Immature natural killer cell (primary cell): ENCODE measurements at regions not wholly inside any gene's neighbourhood (a gene's known extent, or its start where the extent isn't known, plus 50 kb on each side); places are given as distances from the start of the nearest gene placed in this dataset.

ENCODE experiments used
- DNase-seq, 3 donors: peaks; one replicate each; pipeline ENCODE4 v3.0.0; 2022; ENCODE audit warnings: mixed read lengths in 1 of 3
- H3K27ac Mint-ChIP-seq, 6 donors: one replicate each; pipeline ENCODE4 v1.8.0; 2020; ENCODE audit warnings: mixed read lengths in 6 of 6, mild to moderate bottlenecking in 5 of 6, inconsistent platforms in 4 of 6, moderate library complexity in 3 of 6
- H3K27me3 Mint-ChIP-seq, 3 donors: one replicate each; pipeline ENCODE4 v1.8.0; 2020 to 2021; ENCODE audit warnings: low read depth in 3 of 3, mild to moderate bottlenecking in 3 of 3, mixed read lengths in 3 of 3, moderate library complexity in 3 of 3, inconsistent platforms in 1 of 3
- H3K36me3 Mint-ChIP-seq, 3 donors: one replicate each; pipeline ENCODE4 v1.8.0; 2020; ENCODE audit warnings: mixed read lengths in 3 of 3, inconsistent platforms in 2 of 3, mild to moderate bottlenecking in 2 of 3
- H3K4me1 Mint-ChIP-seq, 2 donors: one replicate each; pipeline ENCODE4 v1.8.0; 2020; ENCODE audit warnings: inconsistent platforms in 2 of 2, mild to moderate bottlenecking in 2 of 2, mixed read lengths in 2 of 2, moderate library complexity in 1 of 2
- H3K4me3 Mint-ChIP-seq, 5 donors: one replicate each; pipeline ENCODE4 v1.8.0; 2020; ENCODE audit warnings: mild to moderate bottlenecking in 5 of 5, mixed read lengths in 5 of 5, inconsistent platforms in 3 of 5, moderate library complexity in 3 of 5
- H3K9me3 Mint-ChIP-seq, 6 donors: one replicate each; pipeline ENCODE4 v1.8.0; 2020; ENCODE audit warnings: mild to moderate bottlenecking in 6 of 6, mixed read lengths in 6 of 6, inconsistent platforms in 4 of 6, moderate library complexity in 3 of 6

DNA sequence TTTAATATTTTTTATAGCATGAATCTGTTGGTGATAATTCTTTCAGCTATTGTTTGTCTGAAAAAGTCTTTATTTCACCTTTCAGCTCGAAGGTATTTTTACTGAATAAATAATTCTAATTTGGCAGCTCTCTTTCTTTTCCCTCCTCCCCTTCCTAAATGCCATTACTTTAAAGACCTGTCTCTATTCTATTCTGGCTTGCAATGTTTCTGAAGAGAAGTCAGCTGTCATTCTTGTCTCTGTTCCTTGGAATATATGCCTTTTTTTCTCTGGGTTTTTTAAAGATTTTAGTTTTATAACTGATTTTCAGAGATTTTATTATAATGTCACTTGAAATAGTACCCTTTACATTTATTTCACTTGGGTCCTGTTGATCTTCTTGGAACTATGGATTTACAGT is 237.9 kb upstream of the DAAM1 start:
- peaks cover 0 to 3% (median under 1%) of the 10 kb centered on the region in 6 donors for H3K9me3 Mint-ChIP-seq
- H3K4me1 Mint-ChIP-seq: no peaks in the 10 kb centered on the region
- H3K27me3 Mint-ChIP-seq: peaks cover 1 to 3% (median 2%) of the 10 kb centered on the region in 3 donors
- DNase-seq: no peak
- H3K27ac Mint-ChIP-seq: no peak overlapping the region
- H3K4me3 Mint-ChIP-seq: no peak overlapping the region
- no peaks in the 10 kb centered on the region for H3K36me3 Mint-ChIP-seq

DNA sequence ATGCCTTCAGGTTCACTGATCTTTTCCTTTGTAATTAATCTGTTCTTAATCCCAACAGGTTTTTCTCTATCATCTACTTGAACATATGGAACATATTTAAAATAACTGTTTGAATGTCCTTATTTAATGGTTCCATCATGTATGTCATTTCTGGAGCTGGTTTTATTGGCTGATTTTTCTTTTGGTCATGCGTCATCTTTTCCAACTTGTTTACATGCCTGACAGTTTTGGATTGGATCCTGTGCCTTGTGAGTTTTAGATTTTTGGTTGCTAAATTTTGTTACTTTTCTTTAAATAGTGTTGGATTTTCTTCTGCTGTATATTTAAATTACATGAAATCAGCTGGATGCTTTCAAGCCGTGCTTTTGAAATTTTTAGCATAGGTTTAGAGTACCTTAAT is 237.3 kb upstream of the DAAM1 start:
- H3K27me3 Mint-ChIP-seq: peaks cover 0 to 3% (median 2%) of the 10 kb centered on the region in 3 donors
- H3K4me3 Mint-ChIP-seq: no peak overlapping the region
- peaks cover 0 to 3% (median under 1%) of the 10 kb centered on the region in 6 donors for H3K9me3 Mint-ChIP-seq
- DNase-seq: no peak
- H3K27ac Mint-ChIP-seq: no peak overlapping the region
- H3K36me3 Mint-ChIP-seq: no peaks in the 10 kb centered on the region
- no peaks in the 10 kb centered on the region for H3K4me1 Mint-ChIP-seq

DNA sequence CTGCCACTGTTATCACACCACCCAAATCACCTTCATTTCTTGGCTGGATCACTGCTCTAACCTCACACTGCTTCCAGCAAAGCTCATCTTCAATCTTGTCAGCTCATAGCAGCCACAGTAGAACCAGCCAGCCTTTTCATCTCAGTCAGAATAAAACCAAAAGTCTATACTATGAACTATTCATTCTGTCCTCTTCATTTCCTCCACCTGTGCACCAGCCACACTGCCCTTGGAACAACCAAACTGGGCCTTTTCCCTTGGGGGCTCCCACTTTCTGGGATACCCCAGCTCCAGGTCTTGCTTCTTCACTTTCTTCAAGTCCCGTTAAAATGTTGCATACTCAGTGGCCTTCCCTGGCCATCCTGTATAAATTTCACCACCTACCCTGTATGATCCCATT is 234.4 kb upstream of the DAAM1 start:
- peaks cover 0 to 2% (median 2%) of the 10 kb centered on the region in 3 donors for H3K27me3 Mint-ChIP-seq
- no peaks in the 10 kb centered on the region for H3K36me3 Mint-ChIP-seq
- no peak overlapping the region for H3K27ac Mint-ChIP-seq
- H3K9me3 Mint-ChIP-seq: peaks cover 0 to 3% (median under 1%) of the 10 kb centered on the region in 6 donors
- no peaks in the 10 kb centered on the region for H3K4me1 Mint-ChIP-seq
- no peak overlapping the region for H3K4me3 Mint-ChIP-seq
- no peak for DNase-seq

DNA sequence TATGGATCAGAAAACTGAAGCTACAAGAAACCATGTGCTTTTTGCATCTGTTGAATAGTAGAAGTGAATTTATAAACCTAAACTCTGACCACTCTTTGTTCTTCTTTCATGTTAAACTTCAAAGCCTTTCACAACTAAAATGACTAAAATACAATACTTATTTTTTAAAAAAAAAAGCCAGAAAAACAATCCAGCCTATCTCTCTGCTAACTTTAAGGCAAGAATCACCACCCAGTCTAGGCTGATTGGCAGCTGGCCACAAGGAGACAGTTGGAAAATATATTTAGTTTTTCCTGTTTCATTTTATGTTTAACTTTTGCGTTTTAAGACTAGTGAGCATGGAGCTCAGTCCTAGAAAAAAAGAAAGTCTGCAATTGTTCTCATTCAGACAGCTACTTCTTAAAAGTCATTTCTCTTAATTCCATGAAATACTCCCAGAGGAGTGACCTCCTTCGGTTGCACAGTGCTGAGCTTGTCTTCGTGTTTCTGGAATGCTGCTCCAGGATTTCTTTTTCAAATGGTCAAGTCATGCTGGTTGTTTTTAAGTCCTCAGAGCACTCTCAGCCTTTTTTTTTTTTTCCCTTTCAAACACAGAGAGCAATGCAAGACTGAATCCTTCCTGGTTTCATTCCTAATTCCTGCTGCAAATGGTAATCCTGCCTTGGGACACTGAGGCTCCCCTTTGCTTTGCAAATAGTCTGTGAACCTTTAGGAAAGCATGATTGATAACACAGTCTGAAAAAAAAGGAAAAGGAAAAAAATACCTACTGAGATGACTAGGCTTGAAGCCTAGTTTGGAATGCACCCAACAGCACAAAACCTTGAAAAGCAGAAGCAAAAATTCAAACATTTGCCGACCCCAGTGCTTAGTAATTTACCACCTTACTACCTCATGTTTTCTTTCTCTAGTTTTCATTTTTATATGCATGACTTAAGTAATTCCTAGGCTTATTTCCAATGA is 233.3 kb upstream of the DAAM1 start:
- Mint-ChIP-seq H3K27ac (no peak overlapping the region), H3K36me3 (no peaks in the 10 kb centered on the region), H3K9me3 (peaks cover 0 to 3% (median under 1%) of the 10 kb centered on the region in 6 donors), H3K4me1 (no peaks in the 10 kb centered on the region), H3K27me3 (peaks cover 0 to 4% (median 2%) of the 10 kb centered on the region in 3 donors), H3K4me3 (no peak overlapping the region)
- no peak for DNase-seq

DNA sequence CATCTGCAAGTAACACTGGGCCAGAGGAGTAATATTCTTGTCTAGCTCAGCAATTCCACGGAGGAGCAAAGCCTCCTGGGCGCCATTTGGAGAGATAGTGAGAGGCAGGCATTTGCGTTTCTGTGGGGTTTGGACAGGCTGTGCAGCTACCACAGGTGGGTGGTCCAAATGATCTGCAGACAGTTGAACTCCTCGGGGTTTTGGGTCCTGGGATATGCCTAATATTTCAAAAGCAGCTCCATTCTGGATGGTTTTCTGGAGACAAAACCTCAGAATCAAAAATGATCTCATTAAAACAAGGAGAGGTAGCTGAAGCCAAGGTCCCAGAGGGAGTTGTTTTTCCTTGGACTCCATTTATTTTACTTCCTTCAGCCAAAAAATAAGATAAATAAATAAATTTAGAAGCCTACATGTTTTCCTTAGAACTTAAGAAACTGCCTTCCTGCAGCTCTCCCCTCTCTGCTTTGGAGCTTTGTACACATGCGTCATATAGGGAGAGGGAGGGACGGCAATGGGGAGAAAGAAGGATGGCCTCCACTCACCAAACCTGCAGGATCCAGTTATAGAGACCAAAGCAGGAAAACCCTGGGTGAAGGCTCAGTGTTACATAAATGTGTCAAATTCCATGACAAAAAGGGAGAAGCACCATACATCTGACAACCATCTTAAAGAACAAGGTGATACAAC is 227.3 kb upstream of the DAAM1 start:
- H3K4me3 Mint-ChIP-seq: no peak overlapping the region
- no peaks in the 10 kb centered on the region for H3K4me1 Mint-ChIP-seq
- no peak for DNase-seq
- no peak overlapping the region for H3K27ac Mint-ChIP-seq
- peaks cover 0 to 4% (median 2%) of the 10 kb centered on the region in 3 donors for H3K27me3 Mint-ChIP-seq
- no peaks in the 10 kb centered on the region for H3K36me3 Mint-ChIP-seq
- H3K9me3 Mint-ChIP-seq: no peaks in the 10 kb centered on the region

DNA sequence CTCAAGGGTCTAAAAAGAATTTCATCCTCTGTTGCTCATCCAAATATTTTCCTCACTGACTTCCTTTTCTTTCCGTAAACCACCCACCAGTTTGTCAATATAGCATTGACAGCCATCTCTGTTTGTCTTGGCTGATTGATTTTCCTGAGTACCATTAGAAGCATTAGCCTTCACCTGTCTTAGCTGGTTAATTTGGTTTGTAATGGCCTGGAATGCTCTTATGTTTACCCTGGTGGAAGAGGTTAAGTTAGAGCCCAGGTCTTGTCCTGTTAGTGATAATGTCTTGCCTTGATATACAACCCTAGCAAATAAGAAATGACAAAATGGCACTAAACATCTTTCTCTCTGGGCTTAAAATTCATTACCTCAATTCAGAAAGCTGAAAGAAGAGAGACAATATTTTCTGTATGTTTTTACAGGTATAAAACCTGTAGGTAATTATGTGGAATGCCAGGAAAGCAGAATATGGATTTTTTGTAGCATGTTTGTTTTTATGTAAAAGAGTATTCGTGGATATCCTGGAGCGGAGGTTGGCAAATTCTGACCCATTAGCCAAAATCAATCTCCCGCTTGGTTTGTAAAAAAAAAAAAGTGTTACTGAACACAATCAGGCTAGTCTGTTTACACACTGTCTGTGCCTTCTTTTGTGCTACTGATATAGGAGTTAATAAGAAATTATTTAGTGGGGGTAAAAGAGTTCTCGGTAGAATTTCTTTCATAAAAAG is 224.4 kb upstream of the DAAM1 start:
- H3K9me3 Mint-ChIP-seq: no peaks in the 10 kb centered on the region
- H3K27me3 Mint-ChIP-seq: peaks cover 0 to 2% (median 0%) of the 10 kb centered on the region in 3 donors
- H3K27ac Mint-ChIP-seq: no peak overlapping the region
- no peaks in the 10 kb centered on the region for H3K36me3 Mint-ChIP-seq
- DNase-seq: no peak
- no peak overlapping the region for H3K4me3 Mint-ChIP-seq
- no peaks in the 10 kb centered on the region for H3K4me1 Mint-ChIP-seq

DNA sequence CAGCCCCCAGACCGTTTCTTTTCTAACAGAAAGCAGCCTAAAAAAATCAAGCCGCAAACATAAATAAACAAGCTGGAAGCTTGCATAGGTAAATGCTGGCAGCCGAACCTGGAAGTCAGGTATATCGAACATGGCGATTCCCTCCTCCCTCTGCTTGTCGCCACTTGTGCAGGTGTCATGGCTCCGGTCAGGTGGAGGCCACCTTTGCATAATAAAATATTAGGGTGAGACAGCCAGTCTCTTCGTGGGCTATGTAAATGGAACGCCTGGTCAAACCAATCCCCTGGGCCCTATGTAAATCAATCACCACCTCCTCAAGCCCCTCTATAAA is 223.9 kb upstream of the DAAM1 start:
- H3K27ac Mint-ChIP-seq: no peak overlapping the region
- DNase-seq: no peak
- H3K4me1 Mint-ChIP-seq: no peaks in the 10 kb centered on the region
- no peaks in the 10 kb centered on the region for H3K36me3 Mint-ChIP-seq
- no peak overlapping the region for H3K4me3 Mint-ChIP-seq
- H3K9me3 Mint-ChIP-seq: no peaks in the 10 kb centered on the region
- H3K27me3 Mint-ChIP-seq: no peaks in the 10 kb centered on the region

DNA sequence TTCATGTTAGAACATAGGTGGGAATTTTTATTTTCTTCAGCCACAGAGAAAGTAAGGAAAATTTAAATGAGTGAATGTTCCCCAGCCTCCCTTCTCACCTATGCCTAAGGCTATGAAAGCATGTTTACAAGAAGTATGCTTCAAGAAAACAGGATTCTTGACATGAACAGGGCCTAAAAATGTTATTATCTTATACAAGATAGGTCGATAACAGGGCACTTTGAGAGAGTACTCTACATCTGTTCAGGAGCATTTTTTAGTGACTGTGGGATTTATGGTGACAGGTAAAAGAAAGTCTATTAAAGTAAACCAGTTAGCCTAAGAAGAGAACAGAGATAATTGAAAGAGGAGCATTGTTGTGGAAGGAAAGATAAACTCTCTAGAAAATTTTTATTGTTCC is 222.9 kb upstream of the DAAM1 start:
- Mint-ChIP-seq H3K9me3 (no peaks in the 10 kb centered on the region), H3K27ac (no peak overlapping the region), H3K4me3 (no peak overlapping the region), H3K27me3 (no peaks in the 10 kb centered on the region), H3K36me3 (no peaks in the 10 kb centered on the region), H3K4me1 (no peaks in the 10 kb centered on the region)
- no peak for DNase-seq

DNA sequence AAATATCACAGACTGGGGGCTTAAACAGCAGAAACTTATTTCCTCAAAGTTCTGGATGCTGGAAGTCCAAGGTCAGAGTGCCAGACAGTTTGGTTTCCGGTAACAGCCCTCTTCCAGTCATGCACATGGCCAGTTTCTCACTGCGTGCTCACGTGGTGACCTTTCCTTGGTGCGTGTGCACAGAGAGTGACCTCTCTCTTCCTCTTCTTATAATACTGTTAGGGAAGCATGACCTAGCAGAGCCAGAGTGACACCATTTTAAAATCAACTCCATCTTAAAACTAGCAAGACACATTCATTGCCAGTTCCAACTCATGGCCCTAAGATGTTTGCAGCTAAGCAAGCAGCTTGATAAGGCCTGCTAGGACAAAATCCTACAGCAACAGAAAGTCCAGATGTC is 221.5 kb upstream of the DAAM1 start:
- Mint-ChIP-seq H3K4me1 (no peaks in the 10 kb centered on the region), H3K27me3 (no peaks in the 10 kb centered on the region), H3K36me3 (no peaks in the 10 kb centered on the region), H3K4me3 (no peak overlapping the region), H3K27ac (no peak overlapping the region), H3K9me3 (no peaks in the 10 kb centered on the region)
- DNase-seq: no peak

DNA sequence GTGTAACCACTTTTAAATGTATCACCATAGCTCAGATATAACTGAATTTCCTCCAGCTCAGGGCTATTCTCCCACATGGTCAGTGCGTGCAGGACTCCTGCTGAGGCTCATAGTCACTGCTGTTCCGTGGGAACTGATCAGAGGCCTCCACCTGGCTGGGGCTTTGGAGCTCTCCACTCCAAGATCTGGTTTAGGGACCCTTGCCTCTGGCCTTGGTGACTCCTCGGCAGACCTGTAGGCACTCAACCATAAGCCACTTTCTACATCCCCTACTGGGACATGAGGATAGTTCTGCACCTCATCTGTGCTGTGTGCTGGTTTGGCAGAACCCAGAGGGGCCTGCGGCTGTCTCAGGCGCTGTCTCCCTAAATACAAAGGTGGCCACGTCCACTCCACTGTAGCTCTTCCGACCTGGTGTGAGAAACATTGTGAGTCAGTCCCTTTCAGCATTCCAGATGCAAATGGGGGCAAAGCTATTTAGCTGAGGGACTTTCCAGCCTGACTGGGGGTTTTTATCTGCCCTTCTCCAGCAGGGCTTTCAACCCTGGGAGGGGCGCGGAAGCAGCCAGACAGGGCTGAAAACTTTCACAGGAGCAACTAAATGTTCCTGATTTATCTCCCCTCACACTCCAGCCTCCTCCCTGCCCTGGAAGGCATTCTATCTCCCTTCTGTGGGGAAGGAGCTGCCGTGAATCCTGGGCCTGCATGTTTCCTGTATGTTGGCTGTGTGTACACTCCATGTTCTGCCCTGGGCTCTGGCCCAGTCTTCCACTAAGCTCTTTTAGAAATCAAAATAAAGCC is 218.3 kb upstream of the DAAM1 start:
- no peaks in the 10 kb centered on the region for H3K27me3 Mint-ChIP-seq

DNA sequence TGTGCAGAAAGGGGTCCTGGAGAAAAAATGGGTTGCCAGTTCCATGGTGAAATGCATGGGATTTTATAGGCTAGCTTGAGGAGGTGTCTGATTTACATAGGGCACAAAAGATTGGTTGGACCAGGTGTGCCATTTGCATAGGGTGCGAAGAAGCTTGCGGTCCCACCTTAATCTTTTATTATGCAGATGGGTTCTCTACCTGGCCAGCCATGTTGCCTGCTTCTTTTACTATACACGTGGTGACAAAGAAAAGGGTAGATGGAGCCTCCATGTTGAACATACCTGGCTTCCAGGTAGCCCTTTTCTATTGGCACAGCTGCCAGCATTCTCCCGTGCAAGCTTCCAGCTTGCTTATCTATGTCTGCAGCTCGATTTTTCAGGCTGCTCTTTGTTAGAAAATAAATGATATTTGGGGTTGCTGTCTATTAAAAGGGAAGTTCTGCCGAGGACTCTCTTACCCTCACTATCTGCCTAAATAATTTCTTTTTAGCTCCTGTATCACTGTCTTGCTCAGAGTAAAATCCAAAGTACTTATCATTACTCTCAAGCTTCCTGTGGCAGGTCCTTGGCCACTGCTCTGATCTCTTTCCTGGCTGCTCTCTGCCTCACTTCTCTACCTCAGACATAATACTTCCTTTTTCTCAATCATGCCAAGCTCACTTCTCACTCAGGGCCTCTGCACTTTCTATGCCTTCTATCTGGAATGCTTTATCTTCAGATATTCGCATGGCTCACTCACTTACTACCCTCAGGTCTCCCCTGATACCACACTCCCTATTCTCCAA is 216.0 kb upstream of the DAAM1 start:
- H3K27ac Mint-ChIP-seq: no peak overlapping the region

More for the DNA sequence above, 218.3 kb upstream of the DAAM1 start:
- Mint-ChIP-seq H3K27ac (no peak overlapping the region), H3K4me3 (no peak overlapping the region), H3K36me3 (no peaks in the 10 kb centered on the region), H3K9me3 (no peaks in the 10 kb centered on the region), H3K4me1 (no peaks in the 10 kb centered on the region)
- DNase-seq: no peak

DNA sequence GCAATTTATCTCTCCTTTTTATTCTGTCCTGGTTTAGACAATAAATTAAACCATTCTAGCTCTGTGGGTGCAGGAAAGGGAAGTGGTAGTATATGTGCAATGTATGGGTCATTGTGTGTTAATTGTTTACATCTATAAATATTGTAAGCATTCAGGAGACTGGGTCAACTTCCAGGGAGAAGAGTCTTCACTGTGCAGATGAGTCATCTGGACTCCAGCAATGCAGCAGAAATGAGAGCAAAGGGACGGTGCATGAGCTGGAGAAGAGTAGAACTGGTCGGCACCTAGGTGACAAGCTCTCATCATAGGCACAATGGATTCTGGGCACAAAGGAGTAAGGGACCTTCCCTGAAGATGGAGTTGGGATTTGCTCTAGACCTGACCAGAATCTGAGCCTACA is 211.1 kb upstream of the DAAM1 start:
- no peak overlapping the region for H3K4me3 Mint-ChIP-seq
- no peak overlapping the region for H3K27ac Mint-ChIP-seq
- no peak for DNase-seq
- no peaks in the 10 kb centered on the region for H3K36me3 Mint-ChIP-seq
- peaks cover 0 to 1% (median 0%) of the 10 kb centered on the region in 3 donors for H3K27me3 Mint-ChIP-seq
- H3K9me3 Mint-ChIP-seq: peaks cover 0 to under 1% (median 0%) of the 10 kb centered on the region in 6 donors
- H3K4me1 Mint-ChIP-seq: no peaks in the 10 kb centered on the region

More for the DNA sequence above, 216.0 kb upstream of the DAAM1 start:
- Mint-ChIP-seq H3K36me3 (no peaks in the 10 kb centered on the region), H3K9me3 (no peaks in the 10 kb centered on the region), H3K4me3 (no peak overlapping the region), H3K4me1 (no peaks in the 10 kb centered on the region), H3K27me3 (no peaks in the 10 kb centered on the region)
- no peak for DNase-seq

DNA sequence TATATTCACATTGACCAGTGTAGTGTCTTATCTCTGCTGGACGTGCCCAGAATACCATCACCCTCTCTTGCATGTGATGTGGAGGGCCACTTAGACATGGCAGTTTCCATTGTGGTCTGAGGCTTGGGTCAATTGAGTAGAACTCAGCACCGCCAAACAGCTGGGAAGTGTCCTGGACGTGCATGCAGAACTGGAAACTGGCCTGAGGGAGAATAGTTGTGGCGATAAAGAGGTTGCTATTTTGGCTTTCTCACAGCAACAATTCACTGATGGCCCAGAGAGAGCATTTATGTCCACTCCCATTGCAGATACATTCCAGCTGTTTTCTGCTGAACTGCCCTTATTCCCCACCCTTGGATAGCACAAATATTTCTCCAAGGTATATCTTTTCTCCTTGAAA is 210.1 kb upstream of the DAAM1 start:
- Mint-ChIP-seq H3K9me3 (peaks cover 0 to 2% (median 0%) of the 10 kb centered on the region in 6 donors), H3K27me3 (peaks cover 0 to 2% (median 0%) of the 10 kb centered on the region in 3 donors), H3K36me3 (no peaks in the 10 kb centered on the region), H3K27ac (no peak overlapping the region), H3K4me1 (no peaks in the 10 kb centered on the region), H3K4me3 (no peak overlapping the region)
- no peak for DNase-seq
